Mucosa of descending colon (tissue), 3 donors: ENCODE measurements at regions not wholly inside any gene's neighbourhood (a gene's known extent, or its start where the extent isn't known, plus 50 kb on each side); places are given as distances from the start of the nearest gene placed in this dataset.

Source experiments
- ATAC-seq: fragments of 200-7000 bp; cut with Tn5 transposase; one replicate; pipeline ENCODE4 v1.9.1; 2020; ENCODE audit warnings: mild to moderate bottlenecking, moderate library complexity
- DNase-seq, 3 donors: peaks; one replicate each; pipeline ENCODE4 v3.0.0-alpha.2; 2020
- H3K36me3 ChIP-seq: fragments of 200-600 bp; one replicate; pipeline ENCODE4 v1.8.0; 2021; ENCODE audit warnings: low read depth, mild to moderate bottlenecking
- H3K4me1 ChIP-seq: fragments of 200-600 bp; one replicate; pipeline ENCODE4 v1.8.0; 2021; ENCODE audit warnings: low read depth, mild to moderate bottlenecking
- H3K4me3 ChIP-seq: fragments of 200-600 bp; one replicate; pipeline ENCODE4 v1.8.0; 2021; ENCODE audit warnings: mild to moderate bottlenecking
- H3K9me3 ChIP-seq: fragments of 200-600 bp; one replicate; pipeline ENCODE4 v1.8.0; 2021; ENCODE audit warnings: mild to moderate bottlenecking
- CTCF ChIP-seq: fragments of 200-600 bp; IDR thresholded peaks from one replicate; pipeline ENCODE4 v1.8.0; 2022; ENCODE audit warnings: antibody characterized with exemption, mild to moderate bottlenecking
- intact Hi-C, 2 donors: fragments of 100-400 bp; cut with DNase I in 1 of 2; cut with micrococcal nuclease in 1 of 2; formaldehyde crosslinking; loops; one replicate each; pipeline versions ENCODE4 v1.11.0 to v1.11.1; 2022; cut with DNase I, micrococcal nuclease
- donor health status: DM: no; HTN: no; CAD: no; lungs with moderate emphysema.
- donor health status: DM: no; HTN: no; CAD: no.
- donor health status: DM: no; HTN: yes; CAD: no.

GRCh38 chr9:115533511-115533910 lies 415.6 kb upstream of the TNC start:
- no peak for DNase-seq
- no peaks in the 10 kb centered on the region for H3K9me3 ChIP-seq
- no peak for TF ChIP-seq CTCF
- no peak for ATAC-seq
- intact Hi-C loops: loop anchor here in 1 of 2 donors (10.0 kb wide), 1 partner anchor 519 kb away; no protein-coding TSS in a partner anchor
- H3K4me1 ChIP-seq: no peaks in the 10 kb centered on the region
- no peaks in the 10 kb centered on the region for H3K36me3 ChIP-seq
- no peak overlapping the region for H3K4me3 ChIP-seq

DNA sequence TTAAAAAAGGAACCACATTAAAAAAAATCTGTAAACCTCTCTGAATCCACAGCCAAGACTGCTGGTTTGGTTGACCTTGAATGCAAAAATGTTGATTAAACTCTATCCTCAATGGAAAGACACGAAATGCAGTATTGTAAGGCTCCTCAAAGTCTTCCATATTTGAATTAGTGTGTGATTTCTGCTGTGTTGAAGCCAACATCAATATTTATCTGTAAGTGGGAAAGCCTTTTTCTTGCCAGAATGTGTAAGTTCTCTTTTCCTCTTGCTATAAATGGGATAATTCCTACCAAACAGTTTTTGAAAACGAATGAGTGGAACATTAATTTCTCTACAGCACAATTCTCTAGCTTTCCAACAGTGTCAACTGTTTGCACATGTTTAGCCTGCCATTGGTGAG lies 422.1 kb upstream of the TNC start:
- ATAC-seq (no peak), DNase-seq (no peak)
- no peaks in the 10 kb centered on the region for H3K4me1 ChIP-seq
- H3K36me3 ChIP-seq: no peaks in the 10 kb centered on the region
- H3K9me3 ChIP-seq: no peaks in the 10 kb centered on the region
- no peak overlapping the region for H3K4me3 ChIP-seq
- intact Hi-C loops: no loop called here
- no peak for TF ChIP-seq CTCF

GRCh38 chr9:115543511-115543910 lies 425.6 kb upstream of the TNC start:
- TF ChIP-seq CTCF: no peak
- Histone ChIP-seq H3K36me3 (no peaks in the 10 kb centered on the region), H3K9me3 (no peaks in the 10 kb centered on the region), H3K4me3 (no peak overlapping the region), H3K4me1 (no peaks in the 10 kb centered on the region)
- no peak for ATAC-seq
- no peak for DNase-seq
- intact Hi-C loops: no loop called here

GRCh38 chr9:115548609-115549260 lies 430.8 kb upstream of the TNC start:
- ATAC-seq (no peak), DNase-seq (no peak)
- no peak overlapping the region for H3K4me3 ChIP-seq
- no peaks in the 10 kb centered on the region for H3K36me3 ChIP-seq
- intact Hi-C loops: no loop called here
- no peaks in the 10 kb centered on the region for H3K4me1 ChIP-seq
- H3K9me3 ChIP-seq: no peaks in the 10 kb centered on the region
- no peak for TF ChIP-seq CTCF

- no peak for TF ChIP-seq CTCF
- no peak overlapping the region for H3K4me3 ChIP-seq
- ATAC-seq (no peak), DNase-seq (no peak)
- no peaks in the 10 kb centered on the region for H3K36me3 ChIP-seq
- intact Hi-C loops: no loop called here
- no peaks in the 10 kb centered on the region for H3K4me1 ChIP-seq
- peaks cover 3% of the 10 kb centered on the region for H3K9me3 ChIP-seq
These were observed 433.4 kb upstream of the TNC start for GRCh38 chr9:115551396-115551795.
